Smooth muscle cell (in vitro differentiated cells): ENCODE measurements at regions not wholly inside any gene's neighbourhood (a gene's known extent, or its start where the extent isn't known, plus 50 kb on each side); places are given as distances from the start of the nearest gene placed in this dataset.

Experiments
- DNase-seq: peaks from one replicate; lab custom pipeline; 2025; ENCODE audit not compliant: unreplicated experiment; lab: John Stamatoyannopoulos, UW
- H2AFZ ChIP-seq: fragments of 200-600 bp; sonication (generic); 2 replicates; pipeline ENCODE4 v1.6.0; 2016; ENCODE audit warnings: antibody characterized with exemption, low read depth, mild to moderate bottlenecking
- H3F3A ChIP-seq: fragments of 200-600 bp; sonication (generic); 2 replicates; pipeline ENCODE4 v1.6.0; 2017; ENCODE audit warnings: antibody characterized with exemption, low read depth
- H3K27ac ChIP-seq: fragments of 200-600 bp; sonication (generic); 2 replicates; pipeline ENCODE4 v1.5.1; 2016; ENCODE audit warnings: low read depth, mild to moderate bottlenecking
- H3K27me3 ChIP-seq: fragments of 200-600 bp; sonication (generic); 2 replicates; pipeline ENCODE4 v1.6.1; 2016; ENCODE audit warnings: low read depth, mild to moderate bottlenecking
- H3K36me3 ChIP-seq: fragments of 200-600 bp; sonication (generic); 2 replicates; pipeline ENCODE4 v1.5.1; 2016; ENCODE audit warnings: low read depth
- H3K4me1 ChIP-seq: fragments of 200-600 bp; sonication (generic); 2 replicates; pipeline ENCODE4 v1.5.1; 2016; ENCODE audit warnings: low read depth
- H3K4me2 ChIP-seq: fragments of 200-600 bp; sonication (generic); 2 replicates; pipeline ENCODE4 v1.6.0; 2016; ENCODE audit warnings: mild to moderate bottlenecking
- H3K4me3 ChIP-seq: fragments of 200-600 bp; sonication (generic); 2 replicates; pipeline ENCODE4 v1.5.1; 2016; ENCODE audit warnings: mild to moderate bottlenecking
- H3K79me2 ChIP-seq: fragments of 200-600 bp; sonication (generic); 2 replicates; pipeline ENCODE4 v1.6.0; 2016; ENCODE audit warnings: low read depth, mild to moderate bottlenecking
- H3K9ac ChIP-seq: fragments of 200-600 bp; sonication (generic); 2 replicates; pipeline ENCODE4 v1.6.0; 2016; ENCODE audit warnings: low read depth
- H3K9me3 ChIP-seq: fragments of 200-600 bp; sonication (generic); replicated peaks from 2 replicates; pipeline ENCODE4 v1.5.1; 2016; ENCODE audit warnings: low read depth
- H4K20me1 ChIP-seq: fragments of 200-600 bp; sonication (generic); 2 replicates; pipeline ENCODE4 v1.6.0; 2016; ENCODE audit warnings: low read depth
- CTCF ChIP-seq: fragments of 200-600 bp; sonication (generic); IDR thresholded peaks from 2 replicates; pipeline ENCODE4 v1.5.1; 2017; ENCODE audit warnings: borderline replicate concordance, mild to moderate bottlenecking, antibody characterized with exemption; ENCODE audit not compliant: insufficient read depth, poor library complexity, severe bottlenecking
- WGBS: methylation state at CpG from one replicate; pipeline ENCODE4 v1.1.7; 2016; ENCODE audit warnings: low lambda C conversion rate; 5-methylcytosine and 5-hydroxymethylcytosine counted together

GRCh38 chrX:6904156-6904555 is 243.4 kb upstream of the STS start:
- Histone ChIP-seq H2AFZ (no peak overlapping the region), H3K4me2 (no peak overlapping the region), H3K9me3 (no peaks in the 10 kb centered on the region), H3K4me1 (no peaks in the 10 kb centered on the region), H3K9ac (no peak overlapping the region), H3K4me3 (no peak overlapping the region), H3F3A (no peaks in the 10 kb centered on the region), H3K36me3 (no peaks in the 10 kb centered on the region), H3K27me3 (no peaks in the 10 kb centered on the region), H3K79me2 (no peaks in the 10 kb centered on the region), H3K27ac (no peak overlapping the region), H4K20me1 (no peaks in the 10 kb centered on the region)
- TF ChIP-seq CTCF, result no peak
- no peak for DNase-seq
- WGBS, result 78% methylated on average over 5 of the region's 5 CpGs

GRCh38 chrX:6898371-6898770 is 249.1 kb upstream of the STS start:
- Histone ChIP-seq H3K9ac (no peak overlapping the region), H3K36me3 (no peaks in the 10 kb centered on the region), H3K4me3 (no peak overlapping the region), H3F3A (no peaks in the 10 kb centered on the region), H3K79me2 (no peaks in the 10 kb centered on the region), H4K20me1 (no peaks in the 10 kb centered on the region), H2AFZ (no peak overlapping the region), H3K4me2 (no peak overlapping the region), H3K27ac (no peak overlapping the region), H3K4me1 (no peaks in the 10 kb centered on the region), H3K9me3 (no peaks in the 10 kb centered on the region), H3K27me3 (no peaks in the 10 kb centered on the region)
- TF ChIP-seq CTCF, result no peak
- 65% methylated on average over 3 of the region's 3 CpGs for WGBS
- DNase-seq, result no peak

- no peaks in the 10 kb centered on the region for H3F3A ChIP-seq
- H2AFZ ChIP-seq, result no peak overlapping the region
- no peaks in the 10 kb centered on the region for H3K36me3 ChIP-seq
- no peak overlapping the region for H3K4me3 ChIP-seq
- no peaks in the 10 kb centered on the region for H3K79me2 ChIP-seq
- H4K20me1 ChIP-seq, result no peaks in the 10 kb centered on the region
- no peak overlapping the region for H3K4me2 ChIP-seq
- no peaks in the 10 kb centered on the region for H3K27me3 ChIP-seq
- DNase-seq, result no peak
- H3K9ac ChIP-seq, result no peak overlapping the region
- no peak for TF ChIP-seq CTCF
- H3K27ac ChIP-seq, result no peak overlapping the region
- H3K9me3 ChIP-seq, result no peaks in the 10 kb centered on the region
- H3K4me1 ChIP-seq, result no peaks in the 10 kb centered on the region
- 58% methylated on average over 1 of the region's 1 CpG for WGBS
Measured at GRCh38 chrX:6891404-6891803, 256.1 kb upstream of the STS start.

GRCh38 chrX:6890544-6891261 is 256.8 kb upstream of the STS start:
- Histone ChIP-seq H3K4me3 (no peak overlapping the region), H3K4me1 (no peaks in the 10 kb centered on the region), H3F3A (no peaks in the 10 kb centered on the region), H3K4me2 (no peak overlapping the region), H3K9me3 (no peaks in the 10 kb centered on the region), H2AFZ (no peak overlapping the region), H3K27ac (no peak overlapping the region), H3K79me2 (no peaks in the 10 kb centered on the region), H4K20me1 (no peaks in the 10 kb centered on the region), H3K27me3 (no peaks in the 10 kb centered on the region), H3K36me3 (no peaks in the 10 kb centered on the region), H3K9ac (no peak overlapping the region)
- no peak for TF ChIP-seq CTCF
- no peak for DNase-seq
- 48% methylated on average over 3 of the region's 3 CpGs for WGBS
